Endometrial microvascular endothelial cells (primary cell): ENCODE measurements at regions not wholly inside any gene's neighbourhood (a gene's known extent, or its start where the extent isn't known, plus 50 kb on each side); places are given as distances from the start of the nearest gene placed in this dataset.

Experiments
- in situ Hi-C: cut with HindIII; loops from 2 replicates; pipeline ENCODE4 v1.10.0; 2017; ENCODE audit warnings: low sequenced_read_pairs, low pct_unique_long_range_greater_than_20kb; ENCODE audit errors: inconsistent ontology term

DNA sequence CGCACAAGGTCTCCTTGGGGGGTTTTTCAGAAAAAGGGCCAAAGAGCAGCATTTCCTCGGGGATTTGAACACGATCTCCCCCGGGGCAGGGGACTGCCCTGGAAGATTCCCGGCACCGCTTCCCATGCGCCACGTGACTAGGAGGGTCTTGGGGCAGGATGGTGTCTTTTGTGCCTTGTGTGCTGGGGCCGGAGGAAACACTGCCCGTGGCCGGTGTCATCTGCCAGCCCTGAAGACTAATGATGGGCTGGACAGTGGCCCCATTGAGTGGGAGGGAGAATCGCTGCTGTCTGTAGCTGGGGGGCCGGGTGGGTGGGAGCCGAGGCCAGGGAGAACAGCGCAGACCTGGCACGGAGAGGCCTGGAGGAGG is 315.1 kb downstream of the SEC14L1 start:
- in situ Hi-C loops: no loop called here

DNA sequence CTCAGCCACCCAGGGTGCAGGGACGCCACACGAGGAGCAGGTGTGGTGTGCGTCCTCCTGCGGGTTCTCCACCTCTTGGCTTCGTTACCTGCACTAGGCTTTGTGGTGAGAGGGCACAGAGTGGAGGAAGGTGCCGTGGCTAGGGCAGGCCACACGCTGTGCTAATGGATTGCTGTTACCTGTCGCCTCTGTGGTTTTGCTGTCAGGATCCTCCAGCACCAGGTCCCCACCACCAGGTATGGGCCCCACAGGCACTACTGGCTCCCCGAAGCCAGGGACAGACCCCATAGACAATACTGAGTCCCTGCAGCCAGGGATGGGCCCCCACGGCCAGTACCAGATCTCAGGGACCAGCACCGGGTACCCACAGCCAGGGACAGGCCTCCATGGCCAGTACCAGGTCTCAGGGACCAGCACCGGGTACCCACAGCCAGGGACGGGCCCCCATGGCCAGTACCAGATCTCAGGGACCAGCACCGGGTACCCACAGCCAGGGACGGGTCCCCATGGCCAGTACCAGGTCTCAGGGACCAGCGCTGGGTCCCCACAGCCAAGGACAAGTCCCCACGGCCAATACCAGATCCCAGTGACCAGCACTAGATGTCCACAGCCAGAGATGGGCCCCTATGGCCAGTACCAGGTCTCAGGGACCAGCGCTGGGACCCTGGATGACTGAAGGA is 315.6 kb downstream of the SEC14L1 start:
- in situ Hi-C loops: no loop called here

DNA sequence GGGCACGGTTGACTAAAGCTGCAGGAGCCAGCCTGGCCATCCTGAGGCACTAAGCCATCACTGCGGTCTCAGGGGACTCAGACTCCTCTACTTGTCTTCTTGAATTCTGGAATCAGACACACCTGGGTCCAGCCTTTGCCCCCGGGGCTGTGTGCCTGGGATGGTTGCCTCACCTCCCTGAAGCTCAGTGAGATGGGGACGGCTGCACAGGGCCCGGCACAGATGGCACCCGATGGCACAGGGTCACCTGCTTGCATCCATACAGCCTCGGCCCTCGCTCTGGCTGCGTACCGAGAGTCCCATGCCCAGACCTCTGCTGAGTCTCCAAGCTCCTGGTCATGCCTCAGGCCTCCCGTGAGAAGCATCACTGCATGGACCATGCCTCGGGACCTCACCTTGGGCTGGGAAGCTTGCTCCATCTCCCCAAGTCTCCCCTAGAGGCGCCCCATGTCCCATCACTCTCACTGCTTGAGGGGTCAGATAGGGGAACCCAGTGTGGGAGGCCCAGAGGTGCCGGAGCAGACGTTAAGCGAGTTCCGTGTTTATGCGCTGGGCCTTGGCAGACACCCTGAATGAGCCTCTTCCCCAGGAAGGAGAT is 316.3 kb downstream of the SEC14L1 start:
- in situ Hi-C loops: no loop called here

DNA sequence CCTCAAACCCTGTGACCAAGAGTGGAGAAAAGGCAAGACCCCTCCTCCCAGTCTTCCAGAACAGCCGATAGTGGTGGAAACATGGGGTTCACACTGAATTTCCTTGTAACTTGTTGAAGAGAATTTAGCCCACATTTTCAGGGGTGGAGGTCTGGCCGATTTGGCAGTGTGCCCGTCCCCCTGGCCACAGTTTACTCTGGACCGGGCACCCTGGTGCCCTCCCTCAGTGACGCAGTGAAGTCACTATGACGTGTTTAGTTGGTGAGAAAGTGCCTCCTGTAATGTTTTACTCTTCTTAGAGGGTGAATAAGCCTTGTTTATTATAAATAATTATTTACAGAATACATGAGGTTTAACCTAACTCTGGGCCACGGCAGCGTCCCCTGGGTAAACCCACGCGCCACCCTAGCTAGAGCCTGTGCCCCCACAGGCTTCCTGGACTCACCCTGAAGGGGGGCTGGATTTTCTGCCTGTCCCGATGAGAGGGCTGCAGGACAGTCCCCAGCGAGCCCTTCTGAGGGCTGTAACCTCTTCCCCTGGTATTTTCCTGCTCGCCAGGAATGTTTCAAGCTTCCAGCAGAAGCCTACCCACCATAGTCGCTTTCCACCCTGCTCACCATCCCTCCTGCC is 316.9 kb downstream of the SEC14L1 start:
- in situ Hi-C loops: no loop called here

DNA sequence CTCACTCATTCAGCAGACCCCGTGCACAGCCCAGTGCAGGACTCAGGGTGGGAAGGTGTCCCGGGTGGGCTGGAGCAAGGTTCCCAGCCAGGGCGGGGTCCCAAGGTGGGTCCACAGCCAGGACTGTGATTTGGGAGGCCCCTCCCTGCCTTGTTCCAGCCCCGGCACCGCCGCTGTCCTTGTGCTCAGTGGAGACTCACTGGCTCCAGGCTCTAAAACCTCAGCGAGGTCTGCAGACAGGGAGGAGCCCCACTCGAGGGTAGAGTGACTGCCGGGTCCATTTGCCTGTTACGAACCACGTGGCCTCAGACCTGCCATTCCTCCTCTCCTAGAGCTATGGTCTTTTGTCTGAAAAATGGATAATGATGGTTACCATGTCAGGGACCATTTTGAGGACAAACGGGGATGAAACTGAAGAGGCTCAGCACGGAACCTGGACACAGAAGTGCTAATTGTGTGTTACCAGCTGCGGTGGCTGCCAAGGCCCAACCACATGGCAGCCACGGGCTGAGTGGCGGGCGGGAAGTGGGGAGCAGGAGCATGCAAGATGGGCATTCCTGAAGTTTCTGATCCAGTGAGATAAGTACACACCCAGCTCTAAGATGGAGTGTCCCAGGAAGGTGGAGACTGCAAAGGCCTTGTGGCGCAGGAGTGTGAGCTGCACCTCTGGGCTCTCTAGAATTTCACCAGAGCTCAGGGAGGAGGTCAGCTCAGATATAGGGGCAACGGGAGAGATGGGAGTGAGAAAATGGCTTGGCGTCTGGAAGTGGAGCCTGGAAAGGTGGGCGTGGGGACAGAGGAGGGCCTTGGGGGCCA is 317.6 kb downstream of the SEC14L1 start:
- in situ Hi-C loops: no loop called here

DNA sequence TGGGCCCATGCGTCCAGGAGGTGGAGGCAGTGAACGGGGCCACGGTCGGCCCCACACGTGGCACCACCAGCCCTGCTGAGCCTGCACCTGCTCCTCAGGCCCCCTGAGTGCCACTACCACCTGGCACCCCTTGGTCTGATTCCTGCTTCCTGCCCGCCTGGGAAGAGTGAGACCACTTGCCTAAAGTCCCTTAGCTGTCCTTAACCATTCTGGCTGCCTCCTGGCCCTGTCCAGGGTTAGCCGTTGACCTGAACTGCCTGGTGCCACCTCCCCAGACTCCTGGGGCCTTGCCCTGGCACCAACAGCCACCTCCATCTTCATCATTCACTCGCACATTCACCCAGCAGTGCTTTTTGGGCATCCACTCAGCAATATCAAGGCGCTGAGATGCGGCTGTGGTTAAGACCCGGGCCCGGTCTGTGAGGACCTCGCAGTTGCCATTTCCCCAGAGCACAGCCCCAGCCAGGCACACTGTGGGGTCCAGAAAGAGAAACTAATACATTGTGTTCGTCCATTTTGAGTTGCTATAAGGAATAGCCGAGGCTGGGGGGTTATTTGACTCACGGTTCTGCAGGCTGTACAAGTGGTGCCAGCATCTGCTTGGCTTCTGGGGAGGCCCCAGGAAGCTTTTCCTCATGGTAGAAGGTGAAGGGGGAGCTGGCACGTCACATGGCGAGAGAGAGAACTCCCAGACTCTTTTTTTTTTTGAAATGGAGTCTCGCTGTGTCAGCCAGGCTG is 318.4 kb downstream of the SEC14L1 start:
- in situ Hi-C loops: no loop called here

DNA sequence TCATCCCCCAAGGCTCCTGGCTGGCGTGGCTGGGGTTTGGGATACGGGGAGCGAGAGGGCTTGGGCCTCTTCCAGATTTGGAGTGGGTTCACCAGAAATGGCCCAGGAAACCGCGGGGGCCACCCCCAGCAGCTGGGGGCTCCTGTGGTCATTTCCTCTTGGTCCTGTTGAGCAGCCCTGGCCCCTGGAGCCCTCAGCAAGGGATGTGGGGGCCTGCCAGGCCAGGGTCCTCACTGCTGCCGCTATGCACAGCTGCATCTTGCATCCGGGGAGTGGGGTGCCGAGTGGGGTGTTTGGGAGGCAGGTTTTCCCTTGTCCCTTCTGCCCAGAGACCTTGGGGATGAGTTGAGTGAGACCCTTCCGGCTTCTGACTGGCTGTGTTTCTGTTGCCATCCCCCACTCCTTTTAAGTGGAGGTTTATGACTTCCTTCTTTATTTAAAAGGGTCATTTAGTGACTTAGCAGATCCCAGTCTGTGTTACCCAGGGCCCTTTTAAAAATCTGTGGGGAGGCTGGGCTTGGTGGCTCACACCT is 319.8 kb downstream of the SEC14L1 start:
- in situ Hi-C loops: no loop called here

DNA sequence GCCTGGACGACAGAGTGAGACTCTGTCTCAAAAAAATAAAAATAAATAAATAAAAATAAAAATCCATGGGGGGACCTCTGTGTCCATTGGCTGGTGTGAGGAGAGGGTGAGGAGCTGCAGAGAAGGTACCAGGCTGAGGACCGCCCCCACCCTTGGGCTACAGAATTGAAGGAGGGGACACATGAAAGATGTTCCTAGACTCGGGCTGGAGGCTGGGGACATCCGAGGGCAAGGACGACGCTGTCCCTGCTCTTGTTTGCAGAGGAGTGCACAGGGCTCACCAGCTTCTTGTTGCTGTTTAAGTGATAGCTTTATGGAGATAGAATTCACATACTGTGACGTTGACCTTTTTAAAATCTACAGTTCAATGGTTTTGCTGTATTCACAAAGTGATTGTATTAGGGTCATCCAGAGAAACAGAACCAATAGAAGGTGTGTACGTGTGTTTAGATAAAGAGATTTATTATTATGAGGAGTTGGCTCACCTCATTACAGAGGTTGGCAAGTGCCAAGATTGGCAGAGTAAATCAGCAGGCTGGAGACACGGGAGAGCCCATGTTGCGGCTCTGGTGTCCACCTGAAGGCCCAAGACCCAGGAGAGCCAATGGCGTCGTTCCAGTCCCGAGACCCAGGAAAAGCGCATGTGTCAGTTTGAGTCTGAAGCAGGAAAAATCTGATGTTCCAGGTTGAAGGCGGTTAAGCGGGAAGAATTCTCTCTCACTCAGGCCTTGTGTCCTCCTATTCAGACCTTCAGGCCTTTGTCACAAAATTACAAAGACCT is 320.7 kb downstream of the SEC14L1 start:
- in situ Hi-C loops: no loop called here

DNA sequence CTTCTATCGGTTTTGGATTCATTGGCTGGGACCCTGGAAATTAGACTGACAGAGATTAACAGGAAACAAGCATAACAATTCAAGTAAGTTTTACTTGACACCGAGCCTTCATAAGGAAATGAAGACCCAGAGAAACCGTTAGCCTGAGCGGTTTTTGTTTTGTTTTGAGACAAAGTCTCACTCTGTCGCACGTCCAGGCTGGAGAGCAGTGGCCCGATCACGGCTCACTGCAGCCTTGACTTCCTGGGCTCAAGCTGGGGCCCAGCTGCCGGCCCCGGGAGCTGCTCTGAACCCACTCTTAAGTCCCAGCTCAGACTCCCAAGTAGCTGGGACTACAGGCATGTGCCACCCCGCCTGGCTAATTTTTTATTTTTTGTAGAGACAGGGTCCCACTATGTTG is 321.3 kb downstream of the SEC14L1 start:
- in situ Hi-C loops: no loop called here

DNA sequence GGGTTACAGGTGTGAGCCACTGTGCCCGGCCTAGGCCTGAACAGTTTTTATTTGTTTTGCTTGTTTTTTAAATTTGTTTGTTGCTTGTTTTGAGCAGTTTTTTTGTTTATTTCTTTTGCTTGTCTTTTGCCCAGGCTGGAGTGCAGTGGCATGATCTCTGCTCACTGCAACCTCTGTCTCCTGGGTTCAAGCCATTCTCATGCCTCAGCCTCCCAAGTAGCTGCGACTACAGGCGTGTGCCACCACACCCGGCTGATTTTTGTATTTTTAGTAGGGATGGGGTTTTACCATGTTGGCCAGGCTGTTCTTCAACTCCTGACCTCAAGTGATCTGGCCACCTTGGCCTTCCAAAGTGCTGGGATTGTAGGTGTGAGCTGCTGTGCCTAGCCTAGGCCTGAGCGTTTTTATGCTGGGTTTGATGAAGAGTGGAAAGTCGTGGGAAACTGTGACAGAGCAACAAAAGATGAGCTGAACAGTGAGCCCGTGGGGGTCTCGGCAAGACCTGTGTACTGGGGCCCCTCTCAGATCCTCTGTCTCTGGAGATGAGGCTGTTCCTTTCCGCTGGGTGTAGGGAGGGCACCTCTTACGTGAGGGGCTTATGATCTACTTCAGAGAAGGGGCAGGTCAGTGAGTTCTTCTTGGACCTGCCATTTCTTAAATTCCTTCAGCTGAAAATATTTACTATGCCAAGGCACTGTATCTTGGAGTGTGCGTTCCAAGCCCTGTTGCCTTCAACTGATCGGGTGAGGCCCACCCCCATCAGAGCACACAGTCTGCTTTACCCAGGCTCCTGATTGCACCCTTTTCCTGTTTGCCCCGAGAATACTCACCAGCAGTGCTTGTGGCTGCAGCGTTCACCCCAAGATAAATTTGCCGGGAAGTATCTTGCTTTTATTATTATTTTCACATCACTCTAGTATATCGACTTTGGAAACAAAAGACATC is 322.1 kb downstream of the SEC14L1 start:
- in situ Hi-C loops: no loop called here

DNA sequence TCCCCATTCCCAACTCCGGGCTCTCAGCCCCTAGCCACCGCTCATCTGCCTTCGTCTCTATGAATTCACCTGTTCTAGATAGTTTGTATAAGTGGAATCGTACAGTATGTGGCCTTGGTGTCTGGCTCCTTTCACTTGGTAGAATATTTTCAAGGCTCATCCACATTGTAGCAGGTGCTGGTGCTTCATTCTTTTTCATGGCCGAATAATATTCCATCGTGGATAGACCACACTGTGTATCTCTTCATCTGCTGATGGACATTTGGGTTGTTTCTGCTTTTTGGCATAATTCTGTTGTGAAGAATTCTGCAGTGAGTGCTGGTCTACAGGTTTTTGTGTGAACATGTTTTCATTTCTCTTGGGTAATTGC is 324.2 kb downstream of the SEC14L1 start:
- in situ Hi-C loops: no loop called here

DNA sequence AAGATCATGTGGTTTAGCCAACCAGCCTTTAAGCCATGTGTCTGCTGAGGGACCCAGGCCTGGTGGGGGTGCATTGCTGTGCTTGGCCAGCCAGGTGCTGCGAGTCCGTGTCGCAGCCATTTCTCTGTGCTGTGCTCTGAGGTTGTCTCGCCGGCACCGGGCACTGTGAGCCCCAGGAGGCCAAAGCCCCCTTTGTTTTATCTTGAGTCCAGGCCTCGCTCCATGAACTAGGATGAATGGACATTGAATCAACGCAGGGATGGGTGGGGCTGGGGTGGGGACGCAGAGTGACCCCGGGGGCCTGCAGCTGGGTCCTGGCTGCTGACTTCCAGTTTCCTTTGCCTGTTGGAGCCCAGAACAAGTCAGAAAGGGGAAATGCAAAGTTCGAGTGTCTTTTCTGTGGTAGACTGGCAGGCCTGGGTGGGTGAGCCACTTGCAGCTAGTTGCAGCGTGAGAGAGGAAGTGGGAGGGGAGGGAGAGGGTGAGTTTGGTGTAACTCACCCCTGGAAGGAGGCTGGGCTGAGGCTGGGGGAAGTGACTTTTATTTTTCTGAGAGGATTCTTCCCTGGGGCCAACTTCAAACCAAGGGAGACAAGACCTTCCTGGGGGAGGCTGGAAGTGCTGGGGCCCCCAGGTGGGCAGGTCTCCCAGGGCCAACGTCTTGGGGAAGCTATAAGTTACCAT is 324.7 kb downstream of the SEC14L1 start:
- in situ Hi-C loops: no loop called here

DNA sequence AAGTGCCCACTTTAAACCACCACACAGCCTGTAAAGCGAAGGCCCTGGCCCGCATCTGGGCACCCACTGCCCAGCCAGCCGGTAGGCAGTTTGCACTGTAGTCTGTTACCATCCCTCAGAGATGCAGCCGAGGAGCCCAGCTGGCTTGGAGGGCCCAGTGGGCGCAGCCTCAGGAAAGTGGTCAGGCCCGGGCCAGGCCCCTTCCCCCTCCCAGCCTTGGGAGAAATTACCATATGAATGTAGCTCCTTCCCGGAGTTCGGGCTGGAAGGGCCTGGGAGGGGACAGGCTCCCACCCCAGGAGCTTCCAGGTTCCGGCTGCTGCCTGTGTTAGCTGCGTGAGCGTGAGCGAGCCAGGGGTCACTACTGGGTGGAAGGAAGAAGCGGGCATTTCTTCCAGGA is 325.4 kb downstream of the SEC14L1 start:
- in situ Hi-C loops: no loop called here

DNA sequence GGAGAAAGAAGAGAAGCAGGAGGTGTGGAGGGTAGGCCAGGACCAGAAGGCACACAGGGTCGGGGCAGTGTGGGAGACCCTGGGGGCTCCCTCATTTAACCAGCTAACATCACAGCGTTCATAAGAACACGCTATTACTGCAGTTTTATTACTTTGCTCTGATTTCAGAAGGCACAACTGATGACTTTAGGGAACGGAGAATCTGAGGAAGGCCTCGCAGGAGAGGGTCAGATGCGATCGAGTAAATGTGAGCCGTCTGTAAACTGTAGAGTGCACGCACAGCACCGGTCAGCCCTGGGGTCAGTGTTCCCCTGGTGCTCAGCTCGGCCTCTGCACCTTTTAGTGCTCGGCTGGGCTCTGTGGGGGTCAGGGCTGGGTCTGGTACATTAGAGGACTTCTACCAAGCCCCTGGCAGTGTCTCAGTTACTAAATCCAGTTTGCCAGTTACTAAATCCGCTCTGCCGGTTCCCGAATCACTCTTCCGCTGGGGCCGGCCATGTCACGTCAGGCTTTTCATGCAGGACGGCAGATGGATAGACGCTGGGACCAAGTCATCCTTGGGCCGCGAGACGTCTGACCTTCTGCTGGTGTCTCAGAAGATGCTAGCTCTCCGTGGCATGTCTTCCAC is 325.9 kb downstream of the SEC14L1 start:
- in situ Hi-C loops: no loop called here

DNA sequence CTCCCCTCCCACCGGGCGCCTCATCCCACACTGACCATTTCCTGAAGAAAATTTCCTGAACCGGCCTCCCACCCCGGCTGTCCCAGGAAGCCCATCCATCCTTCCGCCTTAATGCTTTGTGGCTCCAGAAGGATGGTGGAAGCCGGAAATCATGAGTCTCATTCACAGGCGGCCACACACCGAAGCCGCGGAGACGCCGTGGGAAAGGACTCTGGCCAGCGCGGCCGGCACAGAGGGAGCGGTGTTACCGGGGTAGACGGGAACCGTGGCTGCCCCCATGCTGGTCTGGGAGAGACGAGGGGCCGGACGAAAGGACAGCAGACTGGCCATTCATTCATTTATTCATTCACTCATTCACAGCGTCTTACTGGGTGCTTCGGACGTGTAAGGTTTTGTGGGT is 326.8 kb downstream of the SEC14L1 start:
- in situ Hi-C loops: no loop called here

DNA sequence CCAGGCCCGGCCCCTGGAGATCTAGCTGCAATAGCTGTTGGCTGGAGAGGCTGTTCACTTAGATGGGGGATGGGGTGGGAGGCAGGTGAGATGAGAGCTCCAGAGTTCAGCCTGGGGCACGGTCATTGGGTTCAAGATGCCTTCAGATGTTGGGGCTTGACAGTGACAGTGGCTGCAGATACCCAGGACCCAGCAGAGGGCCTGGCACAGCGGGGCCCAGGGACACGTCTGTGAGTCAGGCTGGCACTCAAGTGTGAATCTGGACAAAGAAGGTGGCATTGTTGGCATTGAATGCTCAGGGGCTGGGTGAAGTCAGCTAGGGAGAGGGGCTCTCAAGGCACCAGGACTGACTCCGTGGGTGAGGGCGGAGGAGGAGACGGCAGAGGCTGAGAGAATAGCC is 328.1 kb downstream of the SEC14L1 start:
- in situ Hi-C loops: no loop called here
